ENCODE measurements at regions not wholly inside any gene's neighbourhood (a gene's known extent, or its start where the extent isn't known, plus 50 kb on each side); places are given as distances from the start of the nearest gene placed in this dataset.

- Histone ChIP-seq H3K27me3 (ENCODE audit: control insufficient read depth in 2 of 2, insufficient read depth in 2 of 2, low read length in 2 of 2) (no peaks in the 10 kb centered on the region), H3K4me1 (ENCODE audit: control insufficient read depth, extremely low read depth, insufficient read depth, low read length) (no peaks in the 10 kb centered on the region), H3K4me2 (ENCODE audit: insufficient read depth, low read length) (no peak overlapping the region), H3K9ac (replicated peaks; ENCODE audit: extremely low read depth, insufficient read depth, low read length) (no peak overlapping the region), H3K36me3 (ENCODE audit: control insufficient read depth in 2 of 2, extremely low read depth in 1 of 2, insufficient read depth in 2 of 2, low read length in 2 of 2) (no peaks in the 10 kb centered on the region), H3K27ac (ENCODE audit: insufficient read depth, low read depth, low read length) (no peak overlapping the region), H3K9me3 (replicated peaks; ENCODE audit: control insufficient read depth, insufficient read depth, low read length) (no peaks in the 10 kb centered on the region), H3K4me3 (replicated peaks in 1 of 3; ENCODE audit: insufficient read depth in 1 of 3, low read depth in 1 of 3, low read length in 3 of 3) (no peak overlapping the region), H4K20me1 (replicated peaks; ENCODE audit: control insufficient read depth, extremely low read depth, insufficient read depth, low read length) (no peaks in the 10 kb centered on the region), H2AFZ (ENCODE audit: low read depth, low read length) (no peak overlapping the region), H3K79me2 (ENCODE audit: control insufficient read depth, insufficient read depth, low read length) (no peaks in the 10 kb centered on the region), H3K9me1 (replicated peaks; ENCODE audit: control insufficient read depth, extremely low read depth, insufficient read depth, low read length) (no peaks in the 10 kb centered on the region)
- dilution Hi-C loops (cut with MboI; ENCODE audit: extremely low pct_ligation_motif_present, low sequenced_read_pairs) (no loop called here), intact Hi-C loops (cut with micrococcal nuclease) (loop anchor here (10.0 kb wide), 1 partner anchor 1650 kb away; no protein-coding TSS in a partner anchor)
- DNase-seq (ENCODE audit: low read depth, low spot score): no peak
- FAIRE-seq: no peak
- ChIA-PET CTCF (interaction anchor here (1.7 kb wide), 1 partner anchor 10 kb away, joined by 7 read pairs; no protein-coding TSS in a partner anchor), POLR2A (no interaction called here)
- no peak for TF ChIP-seq CTCF (IDR thresholded peaks at IDR 0.05; ENCODE audit: extremely low read depth in 1 of 2, insufficient read depth in 1 of 2, low read depth in 1 of 2, low read length in 2 of 2)
- TF ChIP-seq FOS (IDR thresholded peaks at IDR 0.05; ENCODE audit: borderline replicate concordance, insufficient read depth, low read length): peak; percentile 5
- BruUV-seq (replicated peaks): no TSS peak
These were observed 847.7 kb upstream of the INTU start for GRCh38 chr4:126784966-126785580.

GRCh38 chr4:126790633-126791032 lies 842.1 kb upstream of the INTU start:
- Histone ChIP-seq H3K9ac (replicated peaks; ENCODE audit: extremely low read depth, insufficient read depth, low read length) (no peak overlapping the region), H3K27ac (ENCODE audit: insufficient read depth, low read depth, low read length) (no peak overlapping the region), H3K4me2 (ENCODE audit: insufficient read depth, low read length) (no peak overlapping the region), H4K20me1 (replicated peaks; ENCODE audit: control insufficient read depth, extremely low read depth, insufficient read depth, low read length) (no peaks in the 10 kb centered on the region), H3K4me1 (ENCODE audit: control insufficient read depth, extremely low read depth, insufficient read depth, low read length) (no peaks in the 10 kb centered on the region), H3K4me3 (replicated peaks in 1 of 3; ENCODE audit: insufficient read depth in 1 of 3, low read depth in 1 of 3, low read length in 3 of 3) (no peak overlapping the region), H3K27me3 (ENCODE audit: control insufficient read depth in 2 of 2, insufficient read depth in 2 of 2, low read length in 2 of 2) (no peaks in the 10 kb centered on the region), H2AFZ (ENCODE audit: low read depth, low read length) (no peak overlapping the region), H3K9me3 (replicated peaks; ENCODE audit: control insufficient read depth, insufficient read depth, low read length) (no peaks in the 10 kb centered on the region), H3K79me2 (ENCODE audit: control insufficient read depth, insufficient read depth, low read length) (no peaks in the 10 kb centered on the region), H3K36me3 (ENCODE audit: control insufficient read depth in 2 of 2, extremely low read depth in 1 of 2, insufficient read depth in 2 of 2, low read length in 2 of 2) (no peaks in the 10 kb centered on the region), H3K9me1 (replicated peaks; ENCODE audit: control insufficient read depth, extremely low read depth, insufficient read depth, low read length) (no peaks in the 10 kb centered on the region)
- FAIRE-seq: no peak
- no TSS peak for BruUV-seq (replicated peaks)
- dilution Hi-C loops (cut with MboI; ENCODE audit: extremely low pct_ligation_motif_present, low sequenced_read_pairs) (no loop called here), intact Hi-C loops (cut with micrococcal nuclease) (no loop called here)
- POLR2A ChIA-PET: no interaction called here
- CTCF ChIA-PET: interaction anchor here (0.8 kb wide), 1 partner anchor 43 kb away, joined by 3 read pairs; no protein-coding TSS in a partner anchor
- DNase-seq (ENCODE audit: low read depth, low spot score): no peak
- TF ChIP-seq POLR2A (IDR thresholded peaks at IDR 0.05; ENCODE audit: low read depth, low read length) (no peak), MAX (IDR thresholded peaks at IDR 0.05; ENCODE audit: insufficient read depth, insufficient read length) (no peak), POLR2AphosphoS5 (IDR thresholded peaks at IDR 0.05; ENCODE audit: insufficient read depth, low read depth, low read length) (no peak), GATA2 (IDR thresholded peaks at IDR 0.05; ENCODE audit: insufficient read depth, insufficient read length, low read depth, low read length) (no peak), MYC (IDR thresholded peaks at IDR 0.05; ENCODE audit: low read depth, low read length) (no peak), JUN (IDR thresholded peaks at IDR 0.05; ENCODE audit: borderline replicate concordance, insufficient read depth, insufficient read length, low read depth) (no peak), EZH2 (IDR thresholded peaks at IDR 0.05; ENCODE audit: borderline replicate concordance, low read depth, low read length, severe bottlenecking) (no peak)
